ENCODE measurements at regions not wholly inside any gene's neighbourhood (a gene's known extent, or its start where the extent isn't known, plus 50 kb on each side); places are given as distances from the start of the nearest gene placed in this dataset.

DNA sequence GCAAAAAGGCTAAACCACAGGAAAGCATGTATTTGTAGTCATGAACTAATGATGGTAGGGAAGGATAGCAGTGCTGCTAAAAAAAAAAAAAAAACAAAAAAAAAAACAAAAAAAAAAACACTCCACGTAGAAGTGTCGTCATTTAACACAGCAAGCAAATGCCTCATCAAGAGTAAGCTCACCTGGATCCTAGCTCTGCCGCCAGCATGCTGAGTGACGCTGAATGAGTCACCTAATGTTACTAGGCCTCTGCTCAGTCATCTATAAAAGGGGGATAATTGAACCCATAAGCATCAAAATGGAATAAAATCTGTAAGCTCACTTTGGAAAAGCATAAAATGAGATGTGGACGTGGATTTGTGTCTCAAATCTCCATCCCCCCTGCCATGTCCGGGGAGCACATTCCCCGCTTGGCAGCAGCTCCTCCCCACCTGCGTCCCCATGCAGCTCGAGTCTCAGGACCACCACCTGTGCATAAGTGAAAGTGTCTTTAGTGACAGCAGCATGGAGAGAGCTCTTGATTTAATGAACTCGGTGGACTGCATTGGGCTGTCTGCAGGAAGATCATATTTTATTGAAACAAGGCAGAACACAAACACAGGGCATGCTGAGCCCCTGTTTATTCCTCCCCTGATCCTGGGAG is 427.5 kb downstream of the LRATD1 start:
- Mint-ChIP-seq H3K4me3 (no peak overlapping the region), H3K27ac (no peak overlapping the region), H3K4me1 (ENCODE audit: low read depth) (no peaks in the 10 kb centered on the region), H3K36me3 (no peaks in the 10 kb centered on the region), H3K9me3 (ENCODE audit: low read depth) (no peaks in the 10 kb centered on the region), H3K27me3 (peaks cover 9% of the 10 kb centered on the region)

GRCh38 chr2:15061268-15061667 is 428.8 kb downstream of the LRATD1 start:
- H3K27ac Mint-ChIP-seq: no peak overlapping the region
- H3K4me1 Mint-ChIP-seq (ENCODE audit: low read depth): no peaks in the 10 kb centered on the region
- no peaks in the 10 kb centered on the region for H3K36me3 Mint-ChIP-seq
- H3K9me3 Mint-ChIP-seq (ENCODE audit: low read depth): no peaks in the 10 kb centered on the region
- H3K4me3 Mint-ChIP-seq: no peak overlapping the region
- H3K27me3 Mint-ChIP-seq: peaks cover 9% of the 10 kb centered on the region

GRCh38 chr2:15066138-15066537 is 433.6 kb downstream of the LRATD1 start:
- H3K27ac Mint-ChIP-seq: no peak overlapping the region
- H3K27me3 Mint-ChIP-seq: peaks cover 9% of the 10 kb centered on the region
- no peak overlapping the region for H3K4me3 Mint-ChIP-seq
- no peaks in the 10 kb centered on the region for H3K4me1 Mint-ChIP-seq (ENCODE audit: low read depth)
- H3K36me3 Mint-ChIP-seq: no peaks in the 10 kb centered on the region
- no peaks in the 10 kb centered on the region for H3K9me3 Mint-ChIP-seq (ENCODE audit: low read depth)

- Mint-ChIP-seq H3K4me3 (no peak overlapping the region), H3K36me3 (no peaks in the 10 kb centered on the region), H3K4me1 (ENCODE audit: low read depth) (no peaks in the 10 kb centered on the region), H3K27ac (no peak overlapping the region), H3K27me3 (no peaks in the 10 kb centered on the region), H3K9me3 (ENCODE audit: low read depth) (no peaks in the 10 kb centered on the region)
Measured at GRCh38 chr2:15069149-15069548, 436.6 kb downstream of the LRATD1 start.

- H3K4me1 Mint-ChIP-seq (ENCODE audit: low read depth): no peaks in the 10 kb centered on the region
- no peaks in the 10 kb centered on the region for H3K36me3 Mint-ChIP-seq
- H3K27ac Mint-ChIP-seq: no peak overlapping the region
- no peaks in the 10 kb centered on the region for H3K27me3 Mint-ChIP-seq
- no peak overlapping the region for H3K4me3 Mint-ChIP-seq
- H3K9me3 Mint-ChIP-seq (ENCODE audit: low read depth): no peaks in the 10 kb centered on the region
Measured at GRCh38 chr2:15072836-15073235, 440.3 kb downstream of the LRATD1 start.

GRCh38 chr2:15073664-15074063 is 441.1 kb downstream of the LRATD1 start:
- H3K9me3 Mint-ChIP-seq (ENCODE audit: low read depth): no peaks in the 10 kb centered on the region
- no peak overlapping the region for H3K4me3 Mint-ChIP-seq
- H3K36me3 Mint-ChIP-seq: no peaks in the 10 kb centered on the region
- no peaks in the 10 kb centered on the region for H3K4me1 Mint-ChIP-seq (ENCODE audit: low read depth)
- H3K27ac Mint-ChIP-seq: no peak overlapping the region
- H3K27me3 Mint-ChIP-seq: no peaks in the 10 kb centered on the region

GRCh38 chr2:15074319-15074718 is 441.8 kb downstream of the LRATD1 start:
- Mint-ChIP-seq H3K27ac (no peak overlapping the region), H3K27me3 (no peaks in the 10 kb centered on the region), H3K4me3 (no peak overlapping the region), H3K4me1 (ENCODE audit: low read depth) (no peaks in the 10 kb centered on the region), H3K9me3 (ENCODE audit: low read depth) (no peaks in the 10 kb centered on the region), H3K36me3 (no peaks in the 10 kb centered on the region)

DNA sequence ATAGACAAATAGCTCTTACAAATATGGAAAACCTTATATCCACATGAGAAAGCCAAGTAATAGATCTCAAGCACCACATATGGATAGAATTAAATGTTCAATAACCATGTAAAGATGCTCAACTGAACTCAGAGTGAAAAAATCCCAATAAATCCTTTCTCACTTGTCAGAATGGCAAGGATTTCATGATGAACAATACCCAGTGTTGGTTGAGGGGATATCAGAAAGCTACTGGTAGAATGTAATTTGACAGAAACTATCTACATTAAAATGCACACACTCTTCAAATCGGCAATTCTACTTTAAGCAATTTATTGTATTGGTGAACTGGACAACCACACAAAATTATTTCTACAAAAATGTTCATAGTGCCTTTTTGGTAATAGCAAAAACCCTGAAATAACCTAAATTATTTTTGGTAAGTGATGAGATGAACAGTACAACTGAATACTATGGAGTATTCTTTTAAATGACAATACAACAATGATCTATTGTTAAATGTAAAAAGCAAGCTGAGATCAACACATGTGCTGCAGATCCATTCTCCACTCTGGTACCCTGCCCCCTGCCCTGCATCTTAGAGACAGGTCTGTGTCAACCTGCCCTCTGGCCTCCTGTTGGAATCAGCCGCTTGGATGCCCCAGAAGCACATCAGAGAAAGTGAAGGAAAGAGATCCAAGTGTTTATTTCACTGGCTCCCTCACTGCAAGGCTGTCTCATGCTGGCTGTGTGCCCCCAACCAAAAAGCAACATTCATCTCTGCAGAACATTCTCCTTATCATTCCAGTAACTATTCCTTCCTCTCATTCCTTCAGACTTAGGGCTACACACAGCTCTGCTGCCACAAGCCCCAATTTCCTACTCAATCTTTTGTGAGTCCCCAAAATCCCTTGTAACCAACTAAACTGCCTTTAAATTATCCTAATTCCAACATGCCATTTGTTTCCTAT is 442.5 kb downstream of the LRATD1 start:
- no peak overlapping the region for H3K4me3 Mint-ChIP-seq
- H3K4me1 Mint-ChIP-seq (ENCODE audit: low read depth): no peaks in the 10 kb centered on the region
- no peaks in the 10 kb centered on the region for H3K27me3 Mint-ChIP-seq
- no peaks in the 10 kb centered on the region for H3K9me3 Mint-ChIP-seq (ENCODE audit: low read depth)
- H3K36me3 Mint-ChIP-seq: no peaks in the 10 kb centered on the region
- no peak overlapping the region for H3K27ac Mint-ChIP-seq

DNA sequence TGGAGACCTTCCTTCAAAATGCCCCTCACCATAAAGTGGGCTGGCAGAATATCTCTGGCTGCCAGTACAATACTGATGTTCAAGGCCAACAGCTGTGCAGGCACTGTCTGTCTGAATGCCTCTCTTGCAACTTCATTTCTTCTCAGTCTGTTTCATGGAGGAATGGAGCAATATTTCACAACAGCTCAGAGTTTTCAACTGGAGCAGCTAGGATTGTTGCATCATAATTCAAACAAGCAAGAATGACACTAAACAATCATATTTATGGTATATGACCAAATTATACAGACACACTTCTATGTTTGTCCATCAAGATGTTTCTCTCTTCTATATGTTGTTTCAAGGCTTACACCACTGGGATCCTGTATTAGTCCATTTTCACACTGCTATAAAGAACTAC is 444.2 kb downstream of the LRATD1 start:
- H3K27ac Mint-ChIP-seq: no peak overlapping the region
- no peaks in the 10 kb centered on the region for H3K36me3 Mint-ChIP-seq
- H3K9me3 Mint-ChIP-seq (ENCODE audit: low read depth): no peaks in the 10 kb centered on the region
- H3K4me1 Mint-ChIP-seq (ENCODE audit: low read depth): no peaks in the 10 kb centered on the region
- no peak overlapping the region for H3K4me3 Mint-ChIP-seq
- no peaks in the 10 kb centered on the region for H3K27me3 Mint-ChIP-seq

DNA sequence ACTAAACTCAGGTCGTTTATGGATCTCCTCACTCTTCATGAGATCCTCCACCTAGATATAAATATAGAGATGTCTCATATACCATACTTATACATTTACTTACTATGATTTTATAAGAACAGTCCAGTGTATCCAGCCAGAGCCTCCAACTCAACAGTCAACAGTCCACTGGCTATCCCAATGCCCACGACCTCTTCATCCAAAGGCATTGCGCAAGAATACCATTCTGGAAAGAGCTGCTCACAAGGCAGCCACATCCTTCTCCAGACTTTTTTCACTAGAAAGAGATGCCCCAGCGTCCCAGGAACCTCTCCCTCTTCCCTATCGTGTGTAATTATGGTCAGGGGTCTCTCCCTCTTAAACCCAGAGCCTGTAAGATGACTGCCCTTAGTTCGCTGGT is 448.8 kb downstream of the LRATD1 start:
- no peak overlapping the region for H3K27ac Mint-ChIP-seq
- no peaks in the 10 kb centered on the region for H3K27me3 Mint-ChIP-seq
- H3K36me3 Mint-ChIP-seq: no peaks in the 10 kb centered on the region
- H3K4me1 Mint-ChIP-seq (ENCODE audit: low read depth): no peaks in the 10 kb centered on the region
- no peaks in the 10 kb centered on the region for H3K9me3 Mint-ChIP-seq (ENCODE audit: low read depth)
- no peak overlapping the region for H3K4me3 Mint-ChIP-seq

GRCh38 chr2:15082105-15083058 is 449.9 kb downstream of the LRATD1 start:
- H3K4me1 Mint-ChIP-seq (ENCODE audit: low read depth): no peaks in the 10 kb centered on the region
- H3K27me3 Mint-ChIP-seq: no peaks in the 10 kb centered on the region
- H3K4me3 Mint-ChIP-seq: no peak overlapping the region
- H3K36me3 Mint-ChIP-seq: no peaks in the 10 kb centered on the region
- H3K9me3 Mint-ChIP-seq (ENCODE audit: low read depth): no peaks in the 10 kb centered on the region
- H3K27ac Mint-ChIP-seq: no peak overlapping the region

- no peaks in the 10 kb centered on the region for H3K4me1 Mint-ChIP-seq (ENCODE audit: low read depth)
- no peak overlapping the region for H3K4me3 Mint-ChIP-seq
- H3K9me3 Mint-ChIP-seq (ENCODE audit: low read depth): no peaks in the 10 kb centered on the region
- no peak overlapping the region for H3K27ac Mint-ChIP-seq
- H3K27me3 Mint-ChIP-seq: no peaks in the 10 kb centered on the region
- H3K36me3 Mint-ChIP-seq: no peaks in the 10 kb centered on the region
Measured at GRCh38 chr2:15084826-15085489, 452.4 kb downstream of the LRATD1 start.

- no peaks in the 10 kb centered on the region for H3K27me3 Mint-ChIP-seq
- H3K4me3 Mint-ChIP-seq: no peak overlapping the region
- H3K27ac Mint-ChIP-seq: no peak overlapping the region
- no peaks in the 10 kb centered on the region for H3K36me3 Mint-ChIP-seq
- H3K4me1 Mint-ChIP-seq (ENCODE audit: low read depth): no peaks in the 10 kb centered on the region
- H3K9me3 Mint-ChIP-seq (ENCODE audit: low read depth): no peaks in the 10 kb centered on the region
Measured at GRCh38 chr2:15092181-15092580, 459.7 kb downstream of the LRATD1 start.

DNA sequence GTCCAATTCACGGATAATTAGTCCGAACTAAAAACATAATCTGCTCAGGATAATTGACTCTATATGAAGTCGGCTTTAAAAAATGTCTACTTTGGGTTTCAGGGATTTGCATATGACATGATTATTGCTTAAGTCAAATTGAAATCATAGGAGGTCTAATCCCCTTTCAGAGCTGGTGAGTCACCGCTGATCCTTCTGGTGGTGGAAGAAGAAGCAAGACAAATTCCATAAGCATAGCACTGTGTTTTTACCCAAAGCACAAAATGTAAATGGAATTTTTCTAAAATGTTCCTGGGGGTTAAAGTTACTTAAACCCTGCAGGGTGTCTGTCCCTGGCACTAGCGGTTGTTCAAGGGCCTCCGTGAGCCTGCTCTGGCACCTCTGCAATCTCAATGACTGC is 460.2 kb downstream of the LRATD1 start:
- H3K36me3 Mint-ChIP-seq: no peaks in the 10 kb centered on the region
- no peaks in the 10 kb centered on the region for H3K27me3 Mint-ChIP-seq

More for the DNA sequence above, 460.2 kb downstream of the LRATD1 start:
- H3K4me1 Mint-ChIP-seq (ENCODE audit: low read depth): no peaks in the 10 kb centered on the region
- no peak overlapping the region for H3K4me3 Mint-ChIP-seq
- H3K9me3 Mint-ChIP-seq (ENCODE audit: low read depth): no peaks in the 10 kb centered on the region
- no peak overlapping the region for H3K27ac Mint-ChIP-seq
